Left kidney (tissue), 1 donor: ENCODE measurements at regions not wholly inside any gene's neighbourhood (a gene's known extent, or its start where the extent isn't known, plus 50 kb on each side); places are given as distances from the start of the nearest gene placed in this dataset.
A peak's percentile ranks its signal among the peaks of the same experiment; 100 is the strongest.
"Not testable (repeated sequence)": the region's sequence is repeated elsewhere in the genome, so short reads cannot be mapped to it uniquely, and the experiment has no call there.

Experiments used
- DNase-seq: peaks from one replicate; pipeline ENCODE4 v3.0.0-alpha.2; 2013

DNA sequence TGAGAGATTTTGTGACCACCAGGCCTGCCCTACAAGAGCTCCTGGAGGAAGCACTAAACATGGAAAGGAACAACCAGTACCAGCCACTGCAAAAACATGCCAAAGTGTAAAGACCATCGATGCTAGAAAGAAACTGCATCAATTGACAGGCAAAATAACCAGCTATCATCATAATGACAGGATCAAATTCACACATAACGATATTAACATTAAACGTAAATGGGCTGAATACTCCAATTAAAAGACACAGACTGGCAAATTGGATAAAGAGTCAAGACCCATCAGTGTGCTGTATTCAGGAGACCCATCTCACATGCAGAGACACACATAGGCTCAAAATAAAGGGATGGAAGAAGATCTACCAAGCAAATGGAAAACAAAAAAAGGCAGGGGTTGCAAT, 182.4 kb downstream of the PRELID2 start:
- DNase-seq = not testable (repeated sequence)

DNA sequence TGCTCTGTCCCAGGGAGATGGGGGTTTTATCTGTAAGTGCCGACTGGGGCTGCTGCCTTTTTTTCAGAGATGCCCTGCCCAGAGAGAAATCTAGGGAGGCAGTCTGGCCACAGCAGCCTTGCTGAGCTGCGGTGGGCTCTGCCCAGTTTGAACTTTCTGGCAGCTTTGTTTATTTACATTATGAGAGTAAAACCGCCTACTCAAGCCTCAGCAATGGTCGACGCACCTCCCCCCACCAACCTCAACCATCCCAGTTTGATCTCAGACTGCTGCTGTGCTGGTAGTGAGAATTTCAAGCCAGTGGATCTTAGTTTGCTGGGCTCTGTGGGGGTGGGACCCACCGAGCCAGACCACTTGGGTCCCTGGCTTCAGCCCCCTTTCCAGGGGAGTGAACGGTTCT, 188.0 kb downstream of the PRELID2 start:
- DNase-seq = not testable (repeated sequence)

GRCh38 chr5:145643214-145643613, 191.9 kb downstream of the PRELID2 start:
- DNase-seq = not testable (repeated sequence)

- no peak for DNase-seq
Measured at GRCh38 chr5:145637396-145637795, 197.7 kb downstream of the PRELID2 start.

GRCh38 chr5:145636371-145636770, 198.8 kb downstream of the PRELID2 start:
- no peak for DNase-seq

GRCh38 chr5:145633474-145633873, 201.7 kb downstream of the PRELID2 start:
- no peak for DNase-seq

DNA sequence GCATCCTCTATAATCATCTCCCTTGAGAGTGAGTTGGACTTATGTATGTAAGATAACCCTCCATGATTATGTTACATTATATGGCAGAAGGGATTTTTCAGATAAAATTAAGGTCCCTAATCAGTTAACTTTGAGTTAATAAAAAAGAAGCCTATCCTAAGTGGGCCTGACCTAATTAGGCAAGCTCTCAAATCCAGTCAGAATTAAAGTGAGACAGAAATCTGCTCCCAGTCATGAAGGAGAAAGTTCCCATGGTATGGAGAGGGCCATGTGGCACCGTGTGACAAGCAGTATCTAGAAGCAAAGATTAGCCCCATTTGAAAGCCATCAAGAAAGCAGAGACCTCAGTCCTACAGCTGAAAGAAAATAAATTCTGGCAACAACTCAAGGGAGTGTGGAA, 202.4 kb downstream of the PRELID2 start:
- DNase-seq = no peak

- DNase-seq = no peak
Measured at GRCh38 chr5:145629047-145629446, 206.1 kb downstream of the PRELID2 start.

GRCh38 chr5:145628525-145628924, 206.6 kb downstream of the PRELID2 start:
- DNase-seq = no peak

DNA sequence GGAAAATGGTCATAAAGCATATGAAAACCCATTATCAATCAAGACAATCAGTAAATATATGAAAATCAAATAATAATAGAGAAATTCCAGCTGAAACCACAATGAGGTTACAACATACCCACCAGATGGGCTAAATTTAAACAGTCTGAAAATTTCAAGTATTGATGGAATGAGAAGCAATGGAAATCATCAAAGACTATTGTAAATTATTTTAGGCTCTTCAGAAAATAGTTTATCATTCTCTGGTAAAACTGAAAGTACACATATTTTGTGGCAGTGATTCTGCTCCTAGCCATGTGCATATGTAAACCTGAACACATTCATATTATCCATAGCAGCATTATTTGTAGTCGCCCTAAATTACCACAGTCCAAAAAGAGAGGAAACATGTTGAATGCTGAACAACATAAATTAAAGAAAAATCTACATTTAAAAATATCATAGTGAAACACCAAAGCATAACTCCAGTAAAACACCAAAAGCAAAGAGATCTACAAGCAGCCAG, 215.3 kb downstream of the PRELID2 start:
- no peak for DNase-seq

- DNase-seq = not testable (repeated sequence)
Measured at GRCh38 chr5:145616739-145617138, 218.4 kb downstream of the PRELID2 start.

DNA sequence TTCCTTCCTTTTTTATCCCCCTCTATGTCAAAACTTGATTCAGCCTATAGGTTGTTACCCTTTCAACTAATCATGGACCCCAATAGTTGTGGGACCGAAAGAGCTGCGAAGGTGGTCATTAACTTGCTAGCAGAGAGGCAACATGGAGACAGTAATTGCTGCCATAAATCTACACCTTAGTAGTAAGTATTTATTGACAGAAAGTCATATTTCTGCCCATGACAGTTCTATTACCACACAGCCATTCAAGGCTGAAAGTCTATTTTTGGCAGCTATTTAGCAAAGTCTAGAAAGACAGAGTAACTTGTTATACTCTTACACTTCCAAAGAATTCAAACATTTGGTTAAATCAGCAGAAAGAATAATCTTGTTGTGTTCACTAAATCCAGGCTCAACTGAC, 236.2 kb downstream of the PRELID2 start:
- DNase-seq = no peak

DNA sequence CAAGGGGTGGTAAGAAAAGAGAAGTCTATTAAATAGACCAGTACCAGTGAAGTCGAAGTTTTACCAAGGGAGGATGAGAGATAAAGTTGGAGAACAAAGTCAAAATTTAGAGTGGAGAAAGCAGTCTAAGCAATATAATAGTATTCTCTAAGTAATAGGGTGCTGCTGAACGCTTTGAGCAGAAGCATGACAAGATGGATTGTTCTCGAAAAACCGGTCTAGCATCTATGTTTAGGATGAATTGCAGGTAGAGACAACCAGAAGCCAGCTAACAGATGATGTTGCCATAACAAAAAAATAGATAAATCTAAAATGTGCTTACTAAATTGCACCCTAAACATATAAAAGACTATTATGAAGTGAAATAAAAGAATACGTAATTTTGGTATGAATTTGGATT, 237.0 kb downstream of the PRELID2 start:
- no peak for DNase-seq

DNA sequence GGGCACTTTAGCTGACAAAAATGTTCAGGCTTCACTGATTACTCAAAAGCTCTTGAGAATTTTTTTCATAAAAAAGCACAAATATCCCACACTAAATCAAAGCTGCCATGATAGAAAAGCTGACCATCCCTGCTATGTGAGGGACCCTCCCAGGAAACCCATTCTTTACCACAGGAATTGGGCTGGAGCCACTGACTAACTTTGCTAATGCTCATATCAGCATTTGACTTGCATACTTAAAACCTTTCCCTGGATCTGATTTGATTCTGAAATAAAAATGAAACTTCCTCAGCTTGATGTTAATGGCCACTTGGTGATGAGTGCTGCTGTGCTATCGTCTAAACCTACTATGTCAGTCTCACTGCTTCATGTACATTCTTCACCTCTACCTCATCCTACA, 243.6 kb downstream of the PRELID2 start:
- DNase-seq = no peak

DNA sequence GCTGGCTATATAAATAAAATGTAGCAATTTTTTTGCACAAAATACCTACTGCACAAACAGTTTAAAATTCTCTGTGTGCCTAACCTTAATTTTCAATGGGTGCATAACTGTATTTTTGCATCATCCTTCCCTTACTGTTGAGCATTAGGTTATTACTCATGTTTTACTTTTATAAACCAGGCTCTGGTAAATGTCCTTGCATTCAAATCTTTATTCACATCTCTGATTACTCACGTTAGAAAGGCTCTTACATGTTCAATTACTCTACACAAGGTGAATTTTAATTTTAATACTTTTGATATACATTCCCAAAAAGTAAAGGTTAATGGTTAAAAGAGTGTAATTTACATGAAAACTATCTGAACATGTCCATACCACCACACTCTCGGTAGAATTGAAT, 246.1 kb downstream of the PRELID2 start:
- DNase-seq = no peak

GRCh38 chr5:145588558-145588957, 246.6 kb downstream of the PRELID2 start:
- no peak for DNase-seq

GRCh38 chr5:145588113-145588512, 247.0 kb downstream of the PRELID2 start:
- DNase-seq = no peak

DNA sequence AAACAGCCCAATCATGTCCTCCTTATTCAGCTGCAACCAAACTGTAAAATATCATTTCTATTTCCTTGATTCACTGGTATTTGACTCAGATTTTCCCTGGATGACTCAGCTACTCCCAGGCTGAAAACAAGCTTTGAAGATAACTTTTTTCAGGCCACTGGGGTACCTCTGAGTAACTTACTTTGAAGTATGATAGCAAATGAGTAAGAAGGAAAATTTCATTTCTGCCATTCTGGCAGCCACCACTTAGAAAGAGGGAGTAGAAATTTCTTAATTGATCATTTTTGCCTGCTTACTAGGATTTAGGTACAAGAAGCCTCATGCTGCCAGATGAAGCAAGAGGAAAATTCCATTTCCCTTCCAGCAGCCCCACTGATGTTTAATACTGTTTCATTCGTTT, 247.4 kb downstream of the PRELID2 start:
- no peak for DNase-seq

DNA sequence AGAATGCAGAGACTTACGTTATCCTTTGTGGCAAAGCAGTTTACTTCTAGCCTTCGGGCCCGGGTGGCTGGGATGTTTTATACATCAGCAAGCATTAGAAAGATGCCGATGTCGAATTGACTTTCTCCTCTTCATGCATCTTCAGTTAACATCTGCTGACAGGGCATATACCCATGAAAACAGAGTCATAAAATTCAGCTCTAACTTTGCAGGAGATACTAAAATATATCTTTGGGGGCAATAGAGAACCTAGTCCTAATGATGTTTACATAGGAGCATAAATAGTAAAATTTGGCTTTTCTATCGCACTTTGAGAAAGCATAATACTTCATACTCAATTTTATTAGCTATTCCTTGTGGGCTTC, 247.9 kb downstream of the PRELID2 start:
- DNase-seq = no peak

- no peak for DNase-seq
Measured at GRCh38 chr5:145586661-145587307, 248.4 kb downstream of the PRELID2 start.

DNA sequence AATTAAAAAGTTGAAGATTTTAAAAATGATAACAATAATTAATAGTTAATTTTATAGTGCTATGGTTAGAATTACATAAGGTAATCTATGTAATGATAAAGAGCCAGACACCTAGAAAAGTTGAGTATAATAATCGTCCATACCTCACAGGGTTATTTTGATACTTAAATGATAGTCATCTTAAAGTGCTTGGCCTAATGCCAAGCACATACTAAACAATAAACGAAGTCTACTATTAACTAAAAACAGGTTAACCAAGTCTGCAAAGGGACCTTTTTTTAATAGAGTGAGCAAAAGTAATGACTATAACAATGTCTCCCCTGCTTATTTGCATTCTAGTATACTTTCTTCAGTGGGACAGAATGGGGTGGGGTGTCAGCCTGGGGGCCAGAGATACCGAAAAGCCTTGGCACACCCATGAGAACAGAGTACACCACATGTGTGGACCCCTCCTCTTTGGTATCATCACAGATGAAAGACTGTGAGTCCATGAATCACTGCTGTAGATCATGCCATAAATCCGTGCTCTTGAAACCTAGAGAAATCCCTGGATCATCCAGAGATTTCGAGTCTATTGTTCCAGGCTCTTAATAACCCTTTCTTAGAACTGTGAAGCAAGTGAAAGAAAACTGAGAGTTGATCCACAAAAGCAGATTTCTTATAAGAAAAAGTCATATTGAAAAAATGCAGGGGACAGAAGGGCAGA, 249.5 kb downstream of the PRELID2 start:
- peak; percentile 11 for DNase-seq

- DNase-seq = no peak
Measured at GRCh38 chr5:145579301-145579700, 255.8 kb downstream of the PRELID2 start.

DNA sequence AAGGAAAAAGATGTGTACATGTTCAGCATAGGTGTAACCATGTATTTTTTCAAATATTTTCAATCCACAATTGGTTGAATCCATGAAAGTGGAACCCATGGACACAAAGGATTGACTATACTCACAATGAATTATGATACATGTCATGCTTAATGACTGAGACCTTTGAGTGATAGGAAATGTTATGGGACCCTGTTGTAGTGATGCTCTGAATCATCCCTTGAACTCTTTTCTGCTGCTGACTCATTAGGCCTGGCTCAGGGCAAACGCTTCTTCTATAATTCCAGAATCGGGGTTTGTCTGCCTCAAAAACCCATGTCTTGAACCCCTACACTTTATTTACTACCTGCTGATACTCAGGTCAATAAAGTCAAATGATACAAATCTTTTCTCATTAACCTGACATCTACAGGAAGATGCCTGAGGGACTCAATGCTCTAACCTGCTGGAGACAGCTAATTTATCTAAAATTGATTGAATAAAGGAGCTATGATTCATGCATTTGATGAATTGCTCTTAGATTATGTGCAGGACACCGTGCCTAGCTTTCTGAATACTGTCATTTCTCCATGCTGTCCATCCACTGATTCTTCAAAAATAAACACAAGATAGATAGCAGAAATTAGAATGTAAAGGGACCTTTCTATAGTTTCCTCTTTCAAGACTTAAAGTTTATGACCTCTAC, 260.1 kb downstream of the PRELID2 start:
- no peak for DNase-seq
